ENCODE measurements at regions not wholly inside any gene's neighbourhood (a gene's known extent, or its start where the extent isn't known, plus 50 kb on each side); places are given as distances from the start of the nearest gene placed in this dataset.

DNA sequence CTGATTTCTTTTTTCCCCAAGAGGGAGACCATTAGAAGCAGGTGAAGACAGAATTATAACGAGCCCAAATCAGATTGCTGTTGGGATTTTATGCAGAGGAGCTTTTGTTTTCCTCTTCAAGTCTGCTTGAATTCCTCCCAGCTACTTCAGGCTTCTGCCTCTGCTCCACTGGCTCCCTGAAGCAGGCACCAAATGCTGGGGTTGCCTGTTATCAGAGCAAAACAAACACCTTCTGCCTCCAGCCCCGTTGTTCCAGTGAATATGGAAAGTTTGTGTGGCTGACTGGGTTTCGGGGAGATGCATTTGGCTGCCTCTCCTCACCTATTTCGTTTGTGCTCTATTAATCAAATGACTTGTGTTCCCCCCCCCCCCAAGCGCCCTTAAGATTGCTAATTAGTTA is 209.2 kb downstream of the URB2 start:
- no peaks in the 10 kb centered on the region for H3K36me3 Mint-ChIP-seq (ENCODE audit: insufficient read depth, unreplicated experiment)
- peaks cover 34% of the 10 kb centered on the region for H3K27me3 Mint-ChIP-seq (ENCODE audit: unreplicated experiment)
- DNase-seq = no peak
- TF ChIP-seq CTCF (IDR thresholded peaks at IDR 0.05; ENCODE audit: unreplicated experiment) = no peak
- peaks cover 17% of the 10 kb centered on the region for H3K4me1 Mint-ChIP-seq (ENCODE audit: low read depth, unreplicated experiment)
- no TSS peak for BruUV-seq (replicated peaks)
- CTCF ChIA-PET = no interaction called here
- H3K27ac Mint-ChIP-seq (ENCODE audit: unreplicated experiment) = no peak overlapping the region
- H3K9me3 Mint-ChIP-seq (ENCODE audit: low read depth, unreplicated experiment) = no peaks in the 10 kb centered on the region
- intact Hi-C loops (cut with micrococcal nuclease; ENCODE audit: unreplicated experiment) = no loop called here
- H3K4me3 Mint-ChIP-seq (ENCODE audit: low read depth, unreplicated experiment) = no peak overlapping the region

GRCh38 chr1:229836324-229836723 is 210.3 kb downstream of the URB2 start:
- H3K27me3 Mint-ChIP-seq (ENCODE audit: unreplicated experiment) = peaks cover 35% of the 10 kb centered on the region
- H3K4me3 Mint-ChIP-seq (ENCODE audit: low read depth, unreplicated experiment) = no peak overlapping the region
- H3K9me3 Mint-ChIP-seq (ENCODE audit: low read depth, unreplicated experiment) = no peaks in the 10 kb centered on the region
- no peak overlapping the region for H3K27ac Mint-ChIP-seq (ENCODE audit: unreplicated experiment)
- BruUV-seq (replicated peaks) = no TSS peak
- TF ChIP-seq CTCF (IDR thresholded peaks at IDR 0.05; ENCODE audit: unreplicated experiment) = no peak
- peaks cover 14% of the 10 kb centered on the region for H3K4me1 Mint-ChIP-seq (ENCODE audit: low read depth, unreplicated experiment)
- CTCF ChIA-PET = no interaction called here
- intact Hi-C loops (cut with micrococcal nuclease; ENCODE audit: unreplicated experiment) = no loop called here
- H3K36me3 Mint-ChIP-seq (ENCODE audit: insufficient read depth, unreplicated experiment) = no peaks in the 10 kb centered on the region
- DNase-seq = no peak

- no TSS peak for BruUV-seq (replicated peaks)
- CTCF ChIA-PET = interaction anchor here (1.3 kb wide), 1 partner anchor 11 kb away, joined by 3 read pairs; no protein-coding TSS in a partner anchor
- Mint-ChIP-seq H3K27ac (ENCODE audit: unreplicated experiment) (no peak overlapping the region), H3K4me1 (ENCODE audit: low read depth, unreplicated experiment) (no peaks in the 10 kb centered on the region), H3K36me3 (ENCODE audit: insufficient read depth, unreplicated experiment) (no peaks in the 10 kb centered on the region), H3K4me3 (ENCODE audit: low read depth, unreplicated experiment) (no peak overlapping the region), H3K9me3 (ENCODE audit: low read depth, unreplicated experiment) (no peaks in the 10 kb centered on the region), H3K27me3 (ENCODE audit: unreplicated experiment) (peaks cover 35% of the 10 kb centered on the region)
- no peak for DNase-seq
- TF ChIP-seq CTCF (IDR thresholded peaks at IDR 0.05; ENCODE audit: unreplicated experiment) = no peak
- intact Hi-C loops (cut with micrococcal nuclease; ENCODE audit: unreplicated experiment) = no loop called here
These were observed 212.2 kb downstream of the URB2 start for GRCh38 chr1:229838204-229838603.

DNA sequence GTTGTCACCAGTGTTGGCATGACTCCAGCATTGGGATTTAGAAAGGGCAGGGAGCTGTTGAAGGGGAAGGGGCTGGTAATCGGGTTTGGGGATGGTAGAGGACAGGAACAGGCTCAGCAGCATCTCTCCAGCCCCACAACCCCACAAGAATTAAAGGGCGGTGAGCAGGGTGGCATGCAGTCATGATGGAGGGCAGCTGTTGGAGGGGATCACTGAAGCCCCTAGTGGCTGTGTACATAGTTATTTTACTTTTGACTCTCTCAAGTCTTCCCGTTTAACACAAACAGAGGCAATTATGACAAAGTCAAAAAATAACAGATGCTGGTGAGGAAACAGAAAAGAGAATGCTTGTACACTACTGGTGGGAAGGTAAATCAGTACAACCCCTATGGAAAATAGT is 213.8 kb downstream of the URB2 start:
- Mint-ChIP-seq H3K36me3 (ENCODE audit: insufficient read depth, unreplicated experiment) (no peaks in the 10 kb centered on the region), H3K4me3 (ENCODE audit: low read depth, unreplicated experiment) (no peak overlapping the region), H3K4me1 (ENCODE audit: low read depth, unreplicated experiment) (peaks cover 12% of the 10 kb centered on the region), H3K27ac (ENCODE audit: unreplicated experiment) (no peak overlapping the region), H3K27me3 (ENCODE audit: unreplicated experiment) (peaks cover 46% of the 10 kb centered on the region), H3K9me3 (ENCODE audit: low read depth, unreplicated experiment) (no peaks in the 10 kb centered on the region)
- no peak for DNase-seq
- CTCF ChIA-PET = no interaction called here
- intact Hi-C loops (cut with micrococcal nuclease; ENCODE audit: unreplicated experiment) = loop anchor here (10.0 kb wide), 1 partner anchor 125 kb away; no protein-coding TSS in a partner anchor
- TF ChIP-seq CTCF (IDR thresholded peaks at IDR 0.05; ENCODE audit: unreplicated experiment) = no peak
- no TSS peak for BruUV-seq (replicated peaks)

All from Calu3 (cell line).